ENCODE measurements at regions not wholly inside any gene's neighbourhood (a gene's known extent, or its start where the extent isn't known, plus 50 kb on each side); places are given as distances from the start of the nearest gene placed in this dataset.

DNA sequence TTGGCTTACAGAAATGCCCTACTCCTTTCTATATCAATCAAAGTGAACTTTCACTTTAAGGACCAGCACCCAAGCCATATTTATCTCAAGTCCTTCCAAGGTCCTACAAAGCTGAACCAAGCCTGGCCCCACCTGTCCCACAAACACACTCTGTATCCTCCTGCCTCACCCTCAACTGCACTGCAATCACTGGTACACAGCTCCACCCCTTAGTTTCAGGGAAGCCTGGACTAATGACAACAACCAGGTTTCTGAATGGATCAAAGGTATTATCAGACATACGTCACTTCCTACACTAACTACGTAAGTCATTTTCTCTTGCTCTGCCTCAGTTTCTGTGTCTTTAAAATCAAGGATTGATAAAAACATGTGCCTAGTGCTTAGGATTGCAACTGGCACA is 205.6 kb upstream of the HS3ST1 start:
- H3K27ac ChIP-seq = no peak overlapping the region
- no peak for DNase-seq
- H3K4me3 ChIP-seq = no peak overlapping the region
- intact Hi-C loops (cut with DNase I) = no loop called here
- no peaks in the 10 kb centered on the region for H3K9me3 ChIP-seq (replicated peaks in 1 of 3)
- TF ChIP-seq, protein P1, sequence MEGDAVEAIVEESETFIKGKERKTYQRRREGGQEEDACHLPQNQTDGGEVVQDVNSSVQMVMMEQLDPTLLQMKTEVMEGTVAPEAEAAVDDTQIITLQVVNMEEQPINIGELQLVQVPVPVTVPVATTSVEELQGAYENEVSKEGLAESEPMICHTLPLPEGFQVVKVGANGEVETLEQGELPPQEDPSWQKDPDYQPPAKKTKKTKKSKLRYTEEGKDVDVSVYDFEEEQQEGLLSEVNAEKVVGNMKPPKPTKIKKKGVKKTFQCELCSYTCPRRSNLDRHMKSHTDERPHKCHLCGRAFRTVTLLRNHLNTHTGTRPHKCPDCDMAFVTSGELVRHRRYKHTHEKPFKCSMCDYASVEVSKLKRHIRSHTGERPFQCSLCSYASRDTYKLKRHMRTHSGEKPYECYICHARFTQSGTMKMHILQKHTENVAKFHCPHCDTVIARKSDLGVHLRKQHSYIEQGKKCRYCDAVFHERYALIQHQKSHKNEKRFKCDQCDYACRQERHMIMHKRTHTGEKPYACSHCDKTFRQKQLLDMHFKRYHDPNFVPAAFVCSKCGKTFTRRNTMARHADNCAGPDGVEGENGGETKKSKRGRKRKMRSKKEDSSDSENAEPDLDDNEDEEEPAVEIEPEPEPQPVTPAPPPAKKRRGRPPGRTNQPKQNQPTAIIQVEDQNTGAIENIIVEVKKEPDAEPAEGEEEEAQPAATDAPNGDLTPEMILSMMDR (IDR thresholded peaks at IDR 0.05) = no peak
- TF ChIP-seq POLR2A (IDR thresholded peaks at IDR 0.05) = no peak
- H3K27me3 ChIP-seq = no peaks in the 10 kb centered on the region
- WGBS, 4 donors = 79 to 88% (median 85%) methylated on average over 2 of the region's 2 CpGs
- no peaks in the 10 kb centered on the region for H3K4me1 ChIP-seq (replicated peaks in 1 of 2)
- H3K36me3 ChIP-seq (replicated peaks in 1 of 2) = no peaks in the 10 kb centered on the region

GRCh38 chr4:11633430-11633829 is 204.7 kb upstream of the HS3ST1 start:
- intact Hi-C loops (cut with DNase I) = no loop called here
- WGBS, 4 donors = 70 to 83% (median 75%) methylated on average over 4 of the region's 4 CpGs
- no peak for DNase-seq
- no peak overlapping the region for H3K27ac ChIP-seq
- TF ChIP-seq, protein P1 (IDR thresholded peaks at IDR 0.05) = no peak
- no peak for TF ChIP-seq POLR2A (IDR thresholded peaks at IDR 0.05)
- no peak overlapping the region for H3K4me3 ChIP-seq
- H3K4me1 ChIP-seq (replicated peaks in 1 of 2) = no peaks in the 10 kb centered on the region
- no peaks in the 10 kb centered on the region for H3K36me3 ChIP-seq (replicated peaks in 1 of 2)
- no peaks in the 10 kb centered on the region for H3K27me3 ChIP-seq
- no peaks in the 10 kb centered on the region for H3K9me3 ChIP-seq (replicated peaks in 1 of 3)

GRCh38 chr4:11632483-11632882 is 203.8 kb upstream of the HS3ST1 start:
- TF ChIP-seq, protein P1 (IDR thresholded peaks at IDR 0.05) = no peak
- TF ChIP-seq POLR2A (IDR thresholded peaks at IDR 0.05) = no peak
- 77 to 100% (median 81%) methylated on average over 3 to 6 of the region's 6 CpGs for WGBS, 4 donors
- Histone ChIP-seq H3K27me3 (no peaks in the 10 kb centered on the region), H3K27ac (no peak overlapping the region), H3K4me1 (replicated peaks in 1 of 2) (no peaks in the 10 kb centered on the region), H3K4me3 (no peak overlapping the region), H3K36me3 (replicated peaks in 1 of 2) (no peaks in the 10 kb centered on the region), H3K9me3 (replicated peaks in 1 of 3) (no peaks in the 10 kb centered on the region)
- no peak for DNase-seq
- intact Hi-C loops (cut with DNase I) = no loop called here

GRCh38 chr4:11632025-11632424 is 203.3 kb upstream of the HS3ST1 start:
- no peak overlapping the region for H3K4me3 ChIP-seq
- no peak for DNase-seq
- no peaks in the 10 kb centered on the region for H3K4me1 ChIP-seq (replicated peaks in 1 of 2)
- TF ChIP-seq, protein P1 (IDR thresholded peaks at IDR 0.05) = no peak
- no peak for TF ChIP-seq POLR2A (IDR thresholded peaks at IDR 0.05)
- no peaks in the 10 kb centered on the region for H3K9me3 ChIP-seq (replicated peaks in 1 of 3)
- H3K27ac ChIP-seq = no peak overlapping the region
- WGBS, 4 donors = 56 to 72% (median 70%) methylated on average over 4 of the region's 4 CpGs
- intact Hi-C loops (cut with DNase I) = no loop called here
- H3K36me3 ChIP-seq (replicated peaks in 1 of 2) = no peaks in the 10 kb centered on the region
- H3K27me3 ChIP-seq = no peaks in the 10 kb centered on the region
